OCI-LY1 (cell line): ENCODE measurements at regions not wholly inside any gene's neighbourhood (a gene's known extent, or its start where the extent isn't known, plus 50 kb on each side); places are given as distances from the start of the nearest gene placed in this dataset.

ENCODE experiments used
- EZH2 ChIP-seq: fragments of 200-600 bp; sonication (generic), shearing (Covaris generic); IDR thresholded peaks from 2 replicates; pipeline ENCODE4 v1.8.0; 2017; ENCODE audit warnings: borderline replicate concordance, mixed run types, mild to moderate bottlenecking, antibody characterized with exemption, low read length, moderate library complexity, mixed read lengths
- TF ChIP-seq, protein P1 (sequence below): fragments of 200-600 bp; sonication (generic), shearing (Covaris generic); IDR thresholded peaks from 2 replicates; pipeline ENCODE4 v1.5.1; 2017; ENCODE audit warnings: mild to moderate bottlenecking, antibody characterized with exemption, low read length, moderate library complexity, mixed read lengths

DNA sequence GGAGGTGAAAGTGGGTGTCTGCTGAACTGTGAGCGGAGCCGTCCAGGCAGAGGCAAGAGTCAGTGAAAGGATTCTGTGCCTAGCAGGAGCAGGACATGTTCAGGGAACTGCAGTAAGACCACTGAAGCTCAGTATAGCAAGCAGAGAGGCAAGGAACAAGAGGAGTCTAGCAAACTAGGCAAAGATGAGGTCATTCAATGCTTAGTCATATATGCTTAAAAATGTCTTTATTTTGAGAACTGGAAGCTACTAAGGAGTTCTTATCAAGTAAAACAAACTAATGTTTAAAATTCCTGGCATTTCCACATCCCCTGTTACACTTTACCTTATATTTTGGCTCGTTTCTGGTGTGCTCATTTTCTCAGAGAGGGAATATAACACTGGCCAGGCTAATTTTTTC lies 913.4 kb downstream of the CBLN2 start:
- TF ChIP-seq, protein P1, sequence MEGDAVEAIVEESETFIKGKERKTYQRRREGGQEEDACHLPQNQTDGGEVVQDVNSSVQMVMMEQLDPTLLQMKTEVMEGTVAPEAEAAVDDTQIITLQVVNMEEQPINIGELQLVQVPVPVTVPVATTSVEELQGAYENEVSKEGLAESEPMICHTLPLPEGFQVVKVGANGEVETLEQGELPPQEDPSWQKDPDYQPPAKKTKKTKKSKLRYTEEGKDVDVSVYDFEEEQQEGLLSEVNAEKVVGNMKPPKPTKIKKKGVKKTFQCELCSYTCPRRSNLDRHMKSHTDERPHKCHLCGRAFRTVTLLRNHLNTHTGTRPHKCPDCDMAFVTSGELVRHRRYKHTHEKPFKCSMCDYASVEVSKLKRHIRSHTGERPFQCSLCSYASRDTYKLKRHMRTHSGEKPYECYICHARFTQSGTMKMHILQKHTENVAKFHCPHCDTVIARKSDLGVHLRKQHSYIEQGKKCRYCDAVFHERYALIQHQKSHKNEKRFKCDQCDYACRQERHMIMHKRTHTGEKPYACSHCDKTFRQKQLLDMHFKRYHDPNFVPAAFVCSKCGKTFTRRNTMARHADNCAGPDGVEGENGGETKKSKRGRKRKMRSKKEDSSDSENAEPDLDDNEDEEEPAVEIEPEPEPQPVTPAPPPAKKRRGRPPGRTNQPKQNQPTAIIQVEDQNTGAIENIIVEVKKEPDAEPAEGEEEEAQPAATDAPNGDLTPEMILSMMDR, result no peak
- TF ChIP-seq EZH2, result no peak
